Ishikawa (cell line): ENCODE measurements at regions not wholly inside any gene's neighbourhood (a gene's known extent, or its start where the extent isn't known, plus 50 kb on each side); places are given as distances from the start of the nearest gene placed in this dataset.

Experiments
- CEBPB ChIP-seq: IDR thresholded peaks from 2 replicates; pipeline ENCODE4 v1.6.1; 2012
- CREB1 ChIP-seq: IDR thresholded peaks from 2 replicates; pipeline ENCODE4 v1.6.1; 2012; ENCODE audit warnings: low read depth
- EGR1 ChIP-seq: IDR thresholded peaks from 2 replicates; pipeline ENCODE4 v1.6.1; 2012
- EP300 ChIP-seq: IDR thresholded peaks from 2 replicates; pipeline ENCODE4 v1.6.1; 2012; ENCODE audit warnings: borderline replicate concordance
- FOXM1 ChIP-seq: IDR thresholded peaks from 2 replicates; pipeline ENCODE4 v1.6.1; 2012; ENCODE audit warnings: low read depth, borderline replicate concordance
- MAX ChIP-seq: IDR thresholded peaks from 2 replicates; pipeline ENCODE4 v1.6.1; 2012
- NFIC ChIP-seq: IDR thresholded peaks from 2 replicates; pipeline ENCODE4 v1.6.1; 2012
- RAD21 ChIP-seq: IDR thresholded peaks from 2 replicates; pipeline ENCODE4 v1.6.1; 2012; ENCODE audit warnings: low read depth
- REST ChIP-seq: IDR thresholded peaks from 2 replicates; pipeline ENCODE4 v1.6.1; 2012; ENCODE audit warnings: low read depth, mild to moderate bottlenecking
- TAF1 ChIP-seq: IDR thresholded peaks from 2 replicates; pipeline ENCODE4 v1.6.1; 2012; ENCODE audit warnings: low read depth, mild to moderate bottlenecking
- TCF12 ChIP-seq: IDR thresholded peaks from 2 replicates; pipeline ENCODE4 v1.6.1; 2012; ENCODE audit warnings: low read depth
- TEAD4 ChIP-seq: IDR thresholded peaks from 2 replicates; pipeline ENCODE4 v1.6.1; 2012
- USF1 ChIP-seq: IDR thresholded peaks from 2 replicates; pipeline ENCODE4 v1.6.1; 2012
- YY1 ChIP-seq: IDR thresholded peaks from 2 replicates; pipeline ENCODE4 v1.6.1; 2012; ENCODE audit warnings: low read depth
- ZBTB7A ChIP-seq: IDR thresholded peaks from 2 replicates; pipeline ENCODE4 v1.6.1; 2012; ENCODE audit warnings: low read depth

GRCh38 chr5:124337996-124338395, 408.4 kb downstream of the ZNF608 start:
- TF ChIP-seq TAF1 (no peak), FOXM1 (no peak), TCF12 (no peak), YY1 (no peak), MAX (no peak)

GRCh38 chr5:124333298-124333979, 413.0 kb downstream of the ZNF608 start:
- TF ChIP-seq CREB1 (no peak), MAX (no peak), TCF12 (no peak), RAD21 (no peak), REST (no peak), NFIC (no peak)

GRCh38 chr5:124332273-124332672, 414.2 kb downstream of the ZNF608 start:
- TF ChIP-seq NFIC = no peak
- no peak for TF ChIP-seq REST
- no peak for TF ChIP-seq MAX
- no peak for TF ChIP-seq TAF1
- no peak for TF ChIP-seq TEAD4
- no peak for TF ChIP-seq EGR1
- no peak for TF ChIP-seq CREB1
- no peak for TF ChIP-seq EP300

- TF ChIP-seq REST = no peak
- TF ChIP-seq FOXM1 = no peak
- no peak for TF ChIP-seq USF1
- no peak for TF ChIP-seq EP300
- no peak for TF ChIP-seq YY1
- TF ChIP-seq EGR1 = no peak
- TF ChIP-seq NFIC = no peak
- no peak for TF ChIP-seq CREB1
- no peak for TF ChIP-seq TCF12
- no peak for TF ChIP-seq CEBPB
- TF ChIP-seq RAD21 = no peak
- TF ChIP-seq ZBTB7A = no peak
- no peak for TF ChIP-seq TAF1
- TF ChIP-seq MAX = no peak
- no peak for TF ChIP-seq TEAD4
These were observed 415.7 kb downstream of the ZNF608 start for GRCh38 chr5:124330595-124331220.

GRCh38 chr5:124328201-124328600, 418.2 kb downstream of the ZNF608 start:
- no peak for TF ChIP-seq REST
- no peak for TF ChIP-seq USF1
- TF ChIP-seq FOXM1 = no peak
- TF ChIP-seq CEBPB = no peak
- no peak for TF ChIP-seq TCF12
- no peak for TF ChIP-seq TAF1
